HG03175 (cell line): ENCODE measurements at regions not wholly inside any gene's neighbourhood (a gene's known extent, or its start where the extent isn't known, plus 50 kb on each side); places are given as distances from the start of the nearest gene placed in this dataset.
"Not testable (repeated sequence)": the region's sequence is repeated elsewhere in the genome, so short reads cannot be mapped to it uniquely, and the experiment has no call there.

Experiments used
- ATAC-seq: cut with Tn5 transposase; IDR thresholded peaks from one replicate; pipeline ENCODE4 v1.9.1; 2021; ENCODE audit warnings: mild to moderate bottlenecking, moderate library complexity; ENCODE audit not compliant: unreplicated experiment

DNA sequence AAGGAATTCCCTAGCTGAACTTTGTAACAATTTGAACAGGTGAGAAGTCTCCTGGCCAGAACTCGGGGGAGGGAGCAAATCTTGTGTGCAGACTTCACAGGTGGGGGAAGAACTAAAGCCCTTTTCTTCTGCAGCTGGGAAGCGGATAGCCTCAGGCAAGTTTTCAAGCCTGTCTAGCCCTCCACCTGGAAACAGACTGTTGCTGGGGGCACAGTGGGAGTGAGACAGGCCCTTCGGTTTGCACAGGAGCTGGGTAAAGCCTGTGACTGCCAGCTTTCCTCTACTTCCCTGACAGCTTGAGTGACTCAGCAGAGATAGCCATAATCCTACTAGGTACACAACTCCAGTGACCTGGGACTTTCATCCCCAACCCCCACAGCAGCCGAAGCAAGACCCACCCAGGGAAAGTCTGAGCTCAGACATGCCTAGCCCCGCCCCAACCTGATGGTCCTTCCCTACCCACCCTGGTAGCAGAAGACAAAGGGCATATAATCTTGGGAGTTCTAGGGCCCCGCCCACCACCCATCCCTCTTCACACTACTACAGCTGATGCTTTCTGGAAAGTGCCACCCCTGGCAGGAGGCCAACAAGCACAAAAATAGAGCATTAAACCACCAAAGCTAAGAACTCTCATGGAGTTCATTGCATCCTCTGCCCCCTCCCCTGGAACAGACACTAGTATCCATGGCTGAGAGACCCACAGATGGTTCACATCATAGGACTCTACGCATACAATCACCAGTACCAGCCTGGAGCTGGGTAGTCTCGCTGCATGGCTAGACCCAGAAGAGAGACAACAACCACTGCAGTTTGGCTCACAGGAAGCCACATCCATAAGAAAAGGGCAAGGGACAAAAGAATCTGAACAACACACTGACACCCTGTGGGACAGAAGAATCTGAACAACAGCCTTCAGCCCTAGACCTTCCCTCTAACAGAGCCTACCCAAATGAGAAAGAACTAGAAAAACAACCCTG, 479.0 kb downstream of the RAP2B start:
- ATAC-seq: no peak

DNA sequence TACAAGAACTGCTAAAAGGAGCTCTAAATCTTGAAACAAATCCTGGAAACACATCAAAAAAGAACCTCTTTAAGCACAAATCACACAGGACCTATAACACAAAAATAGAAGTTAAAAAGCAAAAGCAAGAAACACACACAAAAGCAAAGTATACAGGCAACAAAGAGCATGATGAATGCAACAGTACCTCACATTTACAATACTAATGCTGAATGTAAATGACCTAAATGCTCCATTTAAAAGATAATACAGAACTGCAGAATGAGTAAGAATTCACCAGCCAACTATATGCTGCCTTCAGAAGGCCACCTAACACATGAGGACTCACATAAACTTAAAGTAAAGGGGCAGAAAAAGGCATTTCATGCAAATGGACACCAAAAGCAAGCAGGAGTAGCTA, 478.6 kb upstream of the ARHGEF26 start:
- not testable (repeated sequence) for ATAC-seq

DNA sequence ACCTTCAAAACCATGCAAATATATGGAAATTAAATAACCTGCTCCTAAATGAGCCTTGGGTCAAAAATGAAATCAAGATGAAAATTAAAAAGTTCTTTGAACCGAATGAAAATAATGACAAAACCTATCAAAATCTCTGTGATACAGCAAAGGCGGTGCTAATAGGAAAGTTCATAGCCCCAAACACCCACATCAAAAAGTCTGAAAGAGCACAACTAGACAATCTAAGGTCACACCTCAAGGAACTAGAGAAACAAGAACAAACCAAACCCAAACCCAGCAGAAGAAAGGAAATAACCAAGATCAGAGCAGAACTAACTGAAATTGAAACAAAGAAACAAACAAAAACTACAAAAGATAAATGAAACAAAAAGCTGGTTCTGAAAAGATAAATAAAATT, 477.7 kb upstream of the ARHGEF26 start:
- not testable (repeated sequence) for ATAC-seq

DNA sequence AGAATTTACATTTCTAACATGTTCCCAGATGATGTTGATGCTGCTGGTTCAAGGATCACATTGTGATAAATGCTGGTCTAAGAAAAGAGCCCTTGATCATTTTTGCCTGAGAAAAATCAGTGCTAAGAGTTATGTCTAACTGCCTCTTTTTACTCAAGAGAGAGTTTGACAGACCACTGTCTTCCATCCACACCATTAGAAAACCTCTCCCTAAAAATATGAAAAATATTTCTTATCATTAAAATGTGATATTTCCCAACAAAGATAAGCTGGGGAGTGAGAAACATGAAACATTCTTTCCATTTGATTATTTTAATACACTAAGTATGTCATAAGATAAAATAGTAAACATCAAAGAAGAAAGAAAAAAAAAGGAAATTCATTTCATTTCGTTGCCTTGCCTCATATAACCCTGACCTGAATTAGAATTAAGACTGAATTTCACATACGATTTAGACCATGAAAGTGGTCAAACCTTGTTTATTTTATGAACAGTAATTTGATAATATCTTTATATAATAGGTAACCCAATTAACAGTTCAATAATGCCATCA, 471.8 kb upstream of the ARHGEF26 start:
- no peak for ATAC-seq

DNA sequence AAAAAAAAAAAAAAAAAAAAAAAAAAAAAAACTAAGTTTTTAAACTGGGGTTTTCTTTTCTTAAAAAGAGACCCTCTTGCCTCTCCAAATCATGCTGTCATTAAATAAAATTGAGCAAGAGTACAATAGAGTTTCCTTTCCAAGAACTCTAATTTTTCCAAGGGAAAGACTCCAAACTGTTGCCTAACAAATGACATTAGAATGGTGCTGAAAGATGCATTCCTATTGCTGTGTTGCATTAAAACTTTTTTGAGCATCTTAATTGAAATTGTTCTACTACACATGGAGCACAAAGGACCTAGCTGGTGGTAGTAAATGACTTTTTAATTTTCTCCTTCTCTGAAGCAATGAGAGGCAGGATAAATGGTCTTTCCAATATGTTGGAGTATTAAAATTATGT, 469.1 kb upstream of the ARHGEF26 start:
- no peak for ATAC-seq

DNA sequence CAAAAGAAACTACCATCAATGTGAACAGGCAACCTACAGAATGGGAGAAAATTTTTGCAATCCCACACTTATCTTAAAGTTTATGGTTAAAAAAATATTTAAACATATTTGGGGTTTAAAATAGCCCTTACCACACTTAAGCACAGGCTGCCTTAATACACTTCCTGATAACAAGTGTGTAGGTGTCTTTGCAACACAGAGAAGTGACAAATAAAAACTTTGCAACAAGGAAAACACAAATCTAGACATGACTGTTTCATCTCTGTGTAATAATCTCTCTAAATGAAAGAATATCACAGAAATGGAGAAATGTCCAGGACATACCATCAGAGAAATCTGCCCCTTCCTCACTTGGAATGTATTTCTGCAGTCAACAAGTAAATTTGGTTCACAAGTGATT, 464.1 kb upstream of the ARHGEF26 start:
- no peak for ATAC-seq

DNA sequence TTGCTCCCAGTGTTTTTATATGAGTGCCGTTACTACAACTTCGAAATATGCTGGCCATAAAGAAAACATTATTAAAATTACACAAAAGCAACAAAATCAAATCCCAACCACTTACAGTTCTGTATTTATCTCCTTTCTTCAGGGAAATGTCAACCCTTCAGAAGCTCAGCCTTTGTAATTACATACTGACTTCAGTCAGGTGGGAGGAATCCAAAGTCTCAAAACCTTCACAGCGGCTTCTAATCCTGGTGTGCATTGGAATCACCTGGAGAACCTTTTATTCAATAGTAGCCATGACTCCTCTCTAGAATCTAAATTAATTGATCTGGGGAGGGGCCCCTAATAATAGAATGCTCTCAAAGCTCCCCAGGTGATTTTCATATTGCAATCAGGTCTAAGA, 463.7 kb upstream of the ARHGEF26 start:
- ATAC-seq: no peak

DNA sequence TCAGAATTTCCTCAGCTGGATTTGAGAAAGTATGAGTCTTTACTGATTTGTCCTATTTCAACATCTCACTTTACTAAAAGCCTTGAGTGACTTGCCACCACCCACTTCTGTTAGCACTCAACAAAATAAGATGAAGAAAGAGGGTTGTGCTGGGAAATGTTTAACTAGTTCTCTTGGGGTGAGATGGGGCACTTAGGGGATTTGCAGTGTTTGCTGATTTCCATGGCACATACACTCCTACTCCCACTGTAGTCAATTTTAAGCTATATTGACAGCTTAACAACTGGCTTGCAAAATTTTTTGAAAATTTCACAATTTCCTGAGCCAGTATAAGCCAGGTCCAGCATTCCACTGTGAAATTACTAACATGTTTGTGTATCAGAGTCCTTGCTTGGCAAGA, 463.1 kb upstream of the ARHGEF26 start:
- ATAC-seq: no peak

DNA sequence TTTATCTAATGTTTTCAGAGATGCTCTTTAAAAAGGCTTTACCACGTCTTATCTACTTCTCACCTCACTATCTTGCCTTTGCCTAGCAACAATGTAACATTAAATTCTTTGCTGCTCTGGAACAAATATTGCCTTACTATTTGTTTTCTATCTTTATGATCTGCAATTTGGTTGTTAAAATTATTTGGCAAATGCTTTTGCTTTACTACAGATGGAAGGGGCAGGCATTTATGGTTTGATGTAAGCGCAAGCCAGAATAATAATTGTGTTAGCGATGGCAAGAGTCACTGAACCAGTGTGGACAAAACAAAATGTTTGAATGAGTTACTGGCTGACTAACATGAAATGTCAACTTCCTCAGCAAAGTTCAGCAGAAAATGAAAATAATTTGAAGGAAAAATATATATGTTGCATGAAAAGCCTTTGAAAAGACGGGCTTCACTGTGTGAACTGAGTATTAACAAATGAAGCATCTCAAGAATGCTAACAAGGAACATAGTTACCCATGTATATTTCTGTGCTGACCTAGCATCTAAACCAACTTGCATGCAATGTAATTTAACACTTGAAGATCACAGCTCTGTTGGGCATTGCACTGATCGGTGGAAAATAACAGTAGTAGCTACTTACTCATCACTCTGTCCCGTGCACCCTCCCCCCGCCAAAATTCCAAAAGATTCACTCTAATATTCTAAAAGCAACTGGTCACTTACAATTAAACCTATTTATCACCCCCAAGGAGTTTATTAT, 454.0 kb upstream of the ARHGEF26 start:
- no peak for ATAC-seq

DNA sequence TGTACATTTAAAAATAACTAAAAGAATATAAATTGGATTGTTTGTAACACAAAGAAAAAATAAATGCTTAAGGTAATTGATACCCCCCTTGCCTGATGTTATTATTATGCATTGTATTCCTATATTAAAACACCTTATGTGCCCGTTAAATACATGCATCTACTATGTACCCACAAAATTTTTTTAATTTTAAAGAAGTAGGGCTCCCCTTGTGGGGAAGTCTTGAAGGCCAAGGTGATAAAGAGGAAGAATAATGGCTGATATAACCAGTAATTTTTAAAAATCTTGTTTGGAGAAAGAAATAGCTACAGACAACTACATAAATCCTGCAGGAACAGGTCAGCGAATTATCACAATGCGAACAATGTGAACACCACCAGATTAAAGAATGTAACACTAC, 451.7 kb upstream of the ARHGEF26 start:
- ATAC-seq: no peak

DNA sequence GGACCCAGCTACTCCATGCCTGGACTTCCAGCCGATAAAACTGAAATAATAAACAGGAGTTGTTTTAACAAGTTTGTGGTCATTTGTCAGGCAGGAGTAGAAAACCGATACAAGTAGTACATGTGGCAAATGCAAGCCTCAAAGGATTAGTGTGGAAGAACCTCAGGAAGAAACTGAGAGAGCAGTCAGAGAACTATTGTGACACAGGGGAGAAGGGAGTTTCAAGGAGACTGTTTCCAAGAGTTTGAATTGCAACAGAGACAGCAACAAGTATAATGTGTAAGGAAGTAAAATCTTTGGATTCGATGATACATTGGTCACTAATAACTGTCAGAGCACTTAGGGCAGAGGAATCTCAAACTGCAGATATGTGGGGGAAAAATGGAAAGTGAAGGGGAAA, 450.6 kb upstream of the ARHGEF26 start:
- ATAC-seq: no peak

DNA sequence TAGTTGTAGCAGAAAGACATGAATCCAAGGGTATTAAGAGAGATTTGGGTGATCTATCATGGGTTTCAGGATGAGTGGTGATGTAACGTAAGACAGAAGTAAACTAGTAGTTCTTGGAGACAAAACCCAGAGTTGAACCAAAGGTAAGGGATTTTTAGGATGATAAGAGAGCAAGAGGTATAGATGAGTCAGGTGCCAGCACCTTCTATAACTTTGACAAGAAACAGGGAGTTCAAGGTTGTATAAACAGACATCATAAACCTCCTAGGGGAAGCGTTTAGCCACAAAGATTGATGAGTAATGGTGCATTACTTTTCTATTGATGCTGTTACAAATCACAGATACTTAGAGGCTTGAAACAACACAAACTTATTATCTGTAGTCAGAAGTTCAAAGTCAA, 447.3 kb upstream of the ARHGEF26 start:
- ATAC-seq: no peak

DNA sequence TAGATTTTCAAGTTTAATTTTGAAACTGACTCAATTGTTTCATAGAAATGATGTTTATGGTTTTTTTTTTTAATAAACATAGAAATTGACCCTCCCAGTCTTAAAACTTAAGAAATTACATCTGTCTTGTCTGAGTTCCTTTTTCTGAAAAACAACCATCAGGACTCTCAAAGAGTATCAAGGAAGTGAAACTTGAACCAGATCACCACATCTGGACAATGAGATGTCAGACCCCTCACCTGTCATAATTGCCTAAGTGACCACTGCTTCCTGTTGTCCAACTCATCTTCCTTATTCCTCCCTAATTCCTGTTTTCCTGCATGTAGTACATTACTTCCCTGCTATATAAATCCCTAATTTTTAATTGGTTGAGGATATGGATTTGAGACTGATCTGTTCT, 441.5 kb upstream of the ARHGEF26 start:
- ATAC-seq: peak; percentile 67

DNA sequence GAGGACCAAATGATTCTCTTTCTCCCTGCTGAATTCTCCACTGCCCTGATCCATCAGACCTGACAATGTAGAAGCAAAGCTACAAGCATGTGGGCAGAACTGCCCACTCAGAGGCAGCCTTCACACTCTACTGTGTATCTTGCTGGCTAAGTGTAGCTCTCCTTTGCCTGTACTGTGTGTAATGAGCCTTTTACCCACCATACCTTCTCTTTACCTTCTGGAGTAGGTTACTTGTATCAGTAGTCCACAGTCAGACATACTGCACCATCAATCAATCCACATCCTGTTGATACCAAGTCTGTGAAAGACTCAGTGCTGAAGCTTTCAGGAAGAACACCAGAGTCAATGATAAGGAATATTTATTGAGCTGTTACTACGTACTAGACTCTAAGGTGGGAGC, 440.7 kb upstream of the ARHGEF26 start:
- ATAC-seq: no peak

DNA sequence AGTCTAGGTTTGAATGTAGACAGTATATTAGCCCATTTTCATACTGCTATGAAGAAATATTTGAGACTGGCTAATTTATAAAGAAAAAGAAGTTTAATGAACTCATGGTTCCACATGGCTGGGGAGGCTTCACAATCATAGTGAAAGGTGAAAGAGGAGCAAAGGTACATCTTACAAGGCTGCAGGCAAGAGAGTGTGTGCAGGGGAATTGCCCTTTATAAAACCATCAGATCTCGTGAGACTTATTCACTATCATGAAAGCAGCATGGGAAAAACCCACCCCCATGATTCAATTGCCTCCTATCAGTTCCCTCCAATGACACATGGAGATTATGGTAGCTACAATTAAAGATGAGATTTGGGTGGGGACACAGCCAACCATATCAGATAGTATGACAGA, 440.1 kb upstream of the ARHGEF26 start:
- no peak for ATAC-seq

DNA sequence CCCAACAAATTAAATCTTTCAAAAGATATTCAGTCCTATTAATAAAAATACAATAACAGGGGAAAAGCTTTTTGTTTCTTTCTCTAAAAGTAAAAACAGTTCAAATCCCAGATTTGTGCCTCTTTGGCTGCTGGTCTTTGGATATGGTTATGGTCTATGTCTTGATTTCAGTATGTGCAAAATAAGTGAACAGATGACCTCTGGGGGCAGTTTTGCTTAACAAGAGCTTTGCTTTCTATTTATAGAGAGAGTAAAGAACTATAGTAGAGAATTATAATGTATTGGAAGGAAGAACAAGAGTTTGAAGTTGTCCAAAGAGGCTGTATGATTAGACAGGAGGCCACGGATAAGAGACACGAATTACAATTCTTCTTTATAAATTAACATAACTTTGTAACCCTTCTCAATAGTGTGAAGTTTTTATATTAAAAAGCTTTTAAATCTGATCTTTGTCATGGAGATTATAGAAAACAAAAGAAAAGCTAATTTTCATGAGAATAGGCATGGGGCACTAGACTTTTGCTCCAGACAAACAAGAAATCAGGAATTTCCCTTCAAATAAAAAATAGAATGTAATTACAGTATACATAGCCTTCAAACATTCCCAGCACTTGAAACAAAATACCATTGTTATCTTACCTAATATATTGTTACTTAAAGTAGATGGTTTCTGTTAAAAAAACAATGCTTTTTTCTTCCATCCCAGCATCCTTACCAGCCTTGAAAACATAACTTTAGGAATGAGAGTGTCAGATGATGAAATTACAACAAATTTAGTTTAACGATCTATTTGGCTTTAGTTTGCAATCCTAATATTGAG, 432.7 kb upstream of the ARHGEF26 start:
- ATAC-seq: no peak

DNA sequence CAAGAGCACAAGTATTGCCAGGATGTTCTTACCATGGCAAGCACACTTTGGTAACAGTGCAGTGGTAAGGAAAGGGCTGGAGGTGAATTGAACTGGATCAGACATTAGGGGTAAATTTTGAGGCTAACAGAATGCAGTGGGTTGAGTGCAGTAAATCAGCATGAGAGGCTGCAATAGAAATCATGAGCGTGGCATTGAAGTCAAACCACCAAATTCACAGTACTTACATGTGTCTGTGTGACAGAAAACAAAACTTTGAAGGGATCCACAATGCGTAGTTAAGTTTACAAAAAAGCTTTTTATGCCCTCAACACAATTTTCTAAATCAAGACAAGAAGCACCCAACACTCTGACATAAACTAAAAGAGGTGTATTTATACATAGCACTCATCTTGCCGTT, 428.0 kb upstream of the ARHGEF26 start:
- ATAC-seq: no peak

DNA sequence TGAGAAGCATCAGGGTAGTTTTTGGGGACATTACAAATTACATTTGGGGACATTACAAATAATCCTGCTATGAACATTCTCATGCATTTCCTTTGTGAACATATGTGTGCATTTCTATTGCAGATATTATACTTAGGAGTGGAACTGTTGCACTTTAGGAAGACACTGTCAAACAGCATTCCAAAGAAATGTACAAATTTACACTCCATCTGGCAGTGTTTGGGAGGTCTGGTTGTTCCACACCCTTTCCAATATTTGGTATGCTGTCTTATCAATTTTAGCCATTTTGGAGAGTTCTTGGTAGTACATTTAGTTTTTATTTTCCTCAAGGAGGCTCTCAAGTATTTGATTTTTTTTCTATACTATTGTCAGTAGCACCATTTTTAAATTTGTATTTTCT, 419.1 kb upstream of the ARHGEF26 start:
- ATAC-seq: no peak

DNA sequence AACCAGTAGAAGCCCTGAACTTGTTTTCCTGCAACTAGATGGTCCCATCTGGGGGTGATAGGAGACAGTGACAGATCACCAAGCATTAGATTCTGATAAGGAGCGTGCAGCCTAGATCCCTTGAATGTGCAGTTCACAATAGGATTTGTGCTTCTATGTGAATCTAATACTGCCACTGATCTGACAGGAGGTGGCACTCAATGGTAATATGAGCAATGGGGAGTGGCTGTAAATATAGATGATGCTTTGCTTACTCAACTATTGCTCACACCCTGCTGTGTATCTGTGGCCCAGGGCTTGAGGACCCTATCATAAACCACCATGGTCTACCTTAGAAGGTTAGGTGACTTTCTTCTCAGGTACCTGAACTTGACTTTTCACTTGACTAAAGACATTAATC, 417.1 kb upstream of the ARHGEF26 start:
- ATAC-seq: no peak

DNA sequence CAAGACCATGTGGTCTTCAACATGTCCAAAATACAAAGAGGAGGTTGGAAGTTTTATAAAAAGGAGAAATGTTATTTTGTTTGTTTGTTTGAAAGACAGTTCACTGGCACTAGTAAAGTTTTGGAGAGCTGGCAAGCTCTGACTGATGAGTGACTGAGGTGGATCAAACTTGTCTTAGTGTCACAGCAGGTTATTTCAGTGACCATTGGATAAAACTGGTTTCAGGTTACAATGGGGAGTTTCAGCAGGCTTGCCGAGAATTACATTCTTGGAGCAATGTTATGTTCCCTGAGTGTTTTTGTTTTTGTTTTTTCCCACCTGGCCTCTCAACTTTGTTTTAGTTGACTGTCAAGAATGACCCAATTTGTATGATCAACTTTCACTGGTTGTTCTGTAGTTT, 414.5 kb upstream of the ARHGEF26 start:
- ATAC-seq: no peak

DNA sequence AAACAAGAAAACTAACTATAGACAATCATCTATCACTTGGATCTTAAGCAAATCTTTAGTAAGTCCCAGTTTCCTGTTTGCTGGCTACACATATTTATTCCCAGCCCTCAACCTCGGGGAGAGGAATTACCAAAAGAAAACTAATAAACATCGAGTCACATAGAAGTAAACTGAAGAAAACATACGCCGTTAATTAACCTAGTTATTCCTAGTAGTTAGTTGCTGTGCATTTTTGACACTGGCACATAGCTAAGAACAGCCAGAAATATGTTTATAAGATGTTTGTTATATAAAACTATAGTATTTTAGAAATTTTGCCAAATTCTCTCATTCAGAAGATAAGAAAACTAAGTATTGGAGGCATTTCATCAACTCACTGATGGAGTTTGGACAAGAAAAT, 407.2 kb upstream of the ARHGEF26 start:
- ATAC-seq: no peak
